Neural crest cell (in vitro differentiated cells): ENCODE measurements at regions not wholly inside any gene's neighbourhood (a gene's known extent, or its start where the extent isn't known, plus 50 kb on each side); places are given as distances from the start of the nearest gene placed in this dataset.

Experiments used
- DNase-seq: peaks from one replicate; pipeline ENCODE4 v3.0.0; 2021; ENCODE audit warnings: low read depth, mixed read lengths, low spot score
- H3K27ac Mint-ChIP-seq: one replicate; pipeline ENCODE4 v1.8.0; 2021; ENCODE audit warnings: mild to moderate bottlenecking, mixed read lengths; ENCODE audit not compliant: unreplicated experiment
- H3K27me3 Mint-ChIP-seq: 2 replicates; pipeline ENCODE4 v1.8.0; 2021; ENCODE audit warnings: low read depth, mild to moderate bottlenecking, mixed read lengths
- H3K36me3 Mint-ChIP-seq: 2 replicates; pipeline ENCODE4 v1.8.0; 2021; ENCODE audit warnings: low read depth, mild to moderate bottlenecking, mixed read lengths
- H3K4me1 Mint-ChIP-seq: 2 replicates; pipeline ENCODE4 v1.8.0; 2021; ENCODE audit warnings: mixed read lengths
- H3K4me3 Mint-ChIP-seq: one replicate; pipeline ENCODE4 v1.8.0; 2021; ENCODE audit warnings: mild to moderate bottlenecking, mixed read lengths
- H3K9me3 Mint-ChIP-seq: 2 replicates; pipeline ENCODE4 v1.8.0; 2021; ENCODE audit warnings: mixed read lengths
- CTCF ChIP-seq: fragments of 200-600 bp; sonication (generic); conservative IDR thresholded peaks from 2 replicates; pipeline ENCODE4 v1.5.0; 2021; ENCODE audit warnings: antibody characterized with exemption, mild to moderate bottlenecking

DNA sequence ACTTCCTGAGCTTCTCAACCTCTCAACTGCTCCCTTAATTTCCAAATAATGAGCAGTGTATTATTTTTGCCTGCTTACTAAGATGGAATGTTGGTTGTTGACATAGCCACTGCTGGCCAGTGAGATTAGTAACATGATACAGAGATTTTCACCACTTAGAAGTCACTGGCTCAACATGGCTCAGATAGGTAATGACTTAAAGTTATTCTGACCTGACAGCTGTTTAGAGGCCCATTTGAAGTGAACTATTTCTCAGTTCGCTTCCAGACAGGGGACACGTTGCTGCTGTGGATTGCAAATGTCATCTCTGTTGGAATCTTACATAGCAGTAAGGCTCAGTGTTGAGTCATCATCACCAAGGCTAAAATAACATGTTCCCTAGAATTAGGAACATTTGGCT lies 490.2 kb downstream of the TLE4 start:
- H3K27ac Mint-ChIP-seq: no peak overlapping the region
- H3K4me1 Mint-ChIP-seq: peaks cover 32% of the 10 kb centered on the region
- DNase-seq: no peak
- no peak for TF ChIP-seq CTCF
- peaks cover 8% of the 10 kb centered on the region for H3K9me3 Mint-ChIP-seq
- no peaks in the 10 kb centered on the region for H3K27me3 Mint-ChIP-seq
- H3K4me3 Mint-ChIP-seq: no peak overlapping the region
- H3K36me3 Mint-ChIP-seq: peaks cover 2% of the 10 kb centered on the region

DNA sequence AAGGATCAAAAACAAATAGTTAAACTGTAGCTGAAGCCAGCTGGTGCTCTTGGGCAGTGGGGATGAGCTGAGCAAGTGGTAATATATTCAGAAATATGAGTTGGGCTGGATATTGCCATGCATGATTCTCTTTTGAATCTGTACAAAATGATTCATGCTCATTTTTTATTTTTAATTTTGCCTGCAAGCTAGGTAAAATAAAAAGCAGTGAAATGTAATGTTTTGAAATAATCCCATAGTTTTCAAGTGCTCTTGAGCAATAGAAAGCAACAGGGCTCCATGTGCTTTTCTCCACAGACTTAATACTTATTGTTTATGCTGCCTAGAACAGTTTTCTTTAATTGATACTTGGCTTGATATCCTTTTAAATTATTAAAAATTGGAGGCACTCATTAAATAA lies 489.3 kb downstream of the TLE4 start:
- peaks cover 2% of the 10 kb centered on the region for H3K36me3 Mint-ChIP-seq
- H3K4me1 Mint-ChIP-seq: peaks cover 24% of the 10 kb centered on the region
- no peak for TF ChIP-seq CTCF
- peaks cover 8% of the 10 kb centered on the region for H3K9me3 Mint-ChIP-seq
- no peak overlapping the region for H3K27ac Mint-ChIP-seq
- no peaks in the 10 kb centered on the region for H3K27me3 Mint-ChIP-seq
- no peak for DNase-seq
- H3K4me3 Mint-ChIP-seq: no peak overlapping the region

GRCh38 chr9:80059979-80060378 lies 488.2 kb downstream of the TLE4 start:
- TF ChIP-seq CTCF: no peak
- DNase-seq: no peak
- H3K36me3 Mint-ChIP-seq: peaks cover 2% of the 10 kb centered on the region
- H3K4me1 Mint-ChIP-seq: peaks cover 14% of the 10 kb centered on the region
- peaks cover 8% of the 10 kb centered on the region for H3K9me3 Mint-ChIP-seq
- H3K27ac Mint-ChIP-seq: no peak overlapping the region
- no peak overlapping the region for H3K4me3 Mint-ChIP-seq
- no peaks in the 10 kb centered on the region for H3K27me3 Mint-ChIP-seq

DNA sequence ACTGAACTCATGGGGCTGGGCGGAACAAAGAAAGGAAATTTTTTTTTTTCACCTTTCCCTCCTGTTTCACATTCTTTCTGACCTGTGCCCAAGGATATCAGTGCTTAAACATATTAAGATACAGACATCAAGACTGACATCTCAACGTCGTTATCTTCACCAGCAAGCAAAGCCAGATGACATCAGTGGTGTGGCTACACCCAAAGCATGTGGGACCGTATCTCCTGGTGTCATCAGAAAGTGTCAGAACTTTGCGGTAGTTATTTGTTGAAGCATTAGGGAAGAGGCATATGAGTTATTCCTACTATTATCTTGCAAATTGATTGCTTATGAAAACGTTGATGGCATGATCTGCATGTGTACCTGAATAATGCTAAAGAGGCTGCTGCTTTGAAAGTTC lies 487.4 kb downstream of the TLE4 start:
- H3K36me3 Mint-ChIP-seq: peaks cover 2% of the 10 kb centered on the region
- H3K4me1 Mint-ChIP-seq: peaks cover 9% of the 10 kb centered on the region
- no peaks in the 10 kb centered on the region for H3K27me3 Mint-ChIP-seq
- DNase-seq: no peak
- H3K4me3 Mint-ChIP-seq: no peak overlapping the region
- peaks cover 8% of the 10 kb centered on the region for H3K9me3 Mint-ChIP-seq
- TF ChIP-seq CTCF: no peak
- no peak overlapping the region for H3K27ac Mint-ChIP-seq

- H3K36me3 Mint-ChIP-seq: peaks cover 9% of the 10 kb centered on the region
- no peak for TF ChIP-seq CTCF
Observed at GRCh38 chr9:80052830-80053229, 481.1 kb downstream of the TLE4 start.

More at GRCh38 chr9:80052830-80053229, 481.1 kb downstream of the TLE4 start:
- H3K9me3 Mint-ChIP-seq: peaks cover 13% of the 10 kb centered on the region
- peaks cover 11% of the 10 kb centered on the region for H3K4me1 Mint-ChIP-seq
- DNase-seq: no peak
- no peak overlapping the region for H3K4me3 Mint-ChIP-seq
- H3K27ac Mint-ChIP-seq: no peak overlapping the region
- no peaks in the 10 kb centered on the region for H3K27me3 Mint-ChIP-seq
